Epithelial cell of prostate (primary cell): ENCODE measurements at regions not wholly inside any gene's neighbourhood (a gene's known extent, or its start where the extent isn't known, plus 50 kb on each side); places are given as distances from the start of the nearest gene placed in this dataset.

Source experiments
- DNase-seq: peaks from one replicate; pipeline ENCODE4 v3.0.0-alpha.2; 2011; ENCODE audit warnings: low read depth, low spot score
- H3K27ac ChIP-seq: fragments of 450-650 bp; 2 replicates; pipeline ENCODE4 v1.5.1; 2017; ENCODE audit warnings: mild to moderate bottlenecking

- no peak overlapping the region for H3K27ac ChIP-seq
- no peak for DNase-seq
These were observed 101.6 kb upstream of the TOP3B start for GRCh38 chr22:22084089-22084711.

- H3K27ac ChIP-seq, result no peak overlapping the region
- DNase-seq, result no peak
These were observed 100.4 kb upstream of the TOP3B start for GRCh38 chr22:22082960-22083359.

DNA sequence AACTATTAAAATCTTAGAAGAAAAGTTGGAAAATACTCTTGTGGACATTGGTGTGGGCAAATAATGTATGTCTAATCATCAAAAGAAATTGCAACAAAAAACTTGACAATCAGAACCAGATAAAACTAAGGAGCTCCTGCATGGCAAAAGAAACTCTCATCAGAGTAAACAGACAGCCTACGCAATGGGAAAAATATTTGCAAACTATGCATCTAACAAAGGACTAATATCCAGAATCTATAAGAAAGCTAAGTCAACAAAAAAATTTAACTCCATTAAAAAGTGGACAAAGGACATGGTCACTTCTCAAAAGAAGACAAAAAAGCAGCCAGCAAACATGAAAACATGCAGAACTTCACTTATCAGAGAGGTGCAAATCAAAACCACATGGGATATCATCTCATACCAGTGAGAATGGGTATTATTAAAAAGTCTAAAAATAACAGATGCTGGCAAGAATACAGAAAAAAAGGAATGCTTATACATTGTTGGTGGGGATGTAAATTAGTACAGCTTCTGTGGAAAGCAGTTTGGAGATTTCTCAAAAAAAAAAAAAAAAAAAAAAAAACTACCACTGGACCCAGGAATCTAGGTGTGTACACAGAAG lies 99.7 kb upstream of the TOP3B start:
- no peak for DNase-seq
- no peak overlapping the region for H3K27ac ChIP-seq

GRCh38 chr22:22080270-22080669 lies 97.7 kb upstream of the TOP3B start:
- H3K27ac ChIP-seq, result no peak overlapping the region
- no peak for DNase-seq

DNA sequence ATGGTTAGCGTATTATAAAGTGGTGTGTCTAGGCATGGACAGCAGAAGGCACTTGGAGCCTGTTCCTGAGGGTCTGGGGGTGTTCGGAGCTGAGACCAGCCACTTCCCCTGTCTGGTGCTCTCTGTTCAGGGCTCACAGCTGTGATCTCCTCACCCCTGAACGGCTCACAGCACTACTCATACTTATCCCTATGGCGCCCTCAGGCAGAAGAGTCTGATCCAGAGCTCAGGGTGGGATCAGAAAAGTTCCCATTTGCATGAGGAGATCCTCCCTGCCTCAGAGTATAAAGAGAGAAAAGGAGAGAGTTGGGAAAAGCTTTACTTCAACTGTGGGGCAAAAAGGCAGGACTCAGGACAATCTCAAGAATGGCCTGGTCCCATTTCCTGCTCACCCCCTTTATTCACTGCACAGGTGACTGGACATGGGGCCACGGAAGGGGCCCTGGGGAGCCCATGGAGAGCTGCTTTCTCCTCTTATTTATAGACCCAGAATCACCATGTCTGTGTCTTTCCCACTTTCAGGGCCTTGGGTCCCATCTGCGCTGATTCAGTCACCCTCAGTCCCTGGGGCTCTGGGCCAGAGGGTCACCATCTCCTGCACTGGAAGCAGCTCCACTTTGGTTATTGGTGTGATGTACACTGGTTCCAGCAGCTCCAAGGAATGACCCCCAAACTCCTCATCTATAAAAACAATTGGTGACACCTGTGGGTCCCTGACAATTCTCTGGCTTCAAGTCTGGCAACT lies 97.0 kb upstream of the TOP3B start:
- no peak overlapping the region for H3K27ac ChIP-seq
- no peak for DNase-seq

DNA sequence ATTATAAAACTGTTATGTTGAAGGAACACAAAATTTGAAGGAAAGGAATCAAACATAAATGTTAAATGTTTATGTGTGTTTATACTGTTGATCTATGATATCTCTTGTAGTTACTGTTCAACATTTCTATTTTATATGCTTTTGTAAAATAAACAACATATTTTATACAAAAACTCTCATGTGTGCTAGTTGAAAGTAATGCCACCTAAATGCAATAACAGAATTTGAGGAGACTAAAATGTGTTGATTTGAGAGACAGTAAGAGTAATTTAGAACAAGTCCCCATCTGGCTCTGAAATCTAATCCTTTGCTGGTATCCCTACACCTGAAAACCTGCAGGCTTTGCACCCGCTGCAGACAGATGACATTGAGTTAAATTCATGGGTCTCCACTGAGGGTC lies 95.7 kb upstream of the TOP3B start:
- H3K27ac ChIP-seq, result no peak overlapping the region
- no peak for DNase-seq

DNA sequence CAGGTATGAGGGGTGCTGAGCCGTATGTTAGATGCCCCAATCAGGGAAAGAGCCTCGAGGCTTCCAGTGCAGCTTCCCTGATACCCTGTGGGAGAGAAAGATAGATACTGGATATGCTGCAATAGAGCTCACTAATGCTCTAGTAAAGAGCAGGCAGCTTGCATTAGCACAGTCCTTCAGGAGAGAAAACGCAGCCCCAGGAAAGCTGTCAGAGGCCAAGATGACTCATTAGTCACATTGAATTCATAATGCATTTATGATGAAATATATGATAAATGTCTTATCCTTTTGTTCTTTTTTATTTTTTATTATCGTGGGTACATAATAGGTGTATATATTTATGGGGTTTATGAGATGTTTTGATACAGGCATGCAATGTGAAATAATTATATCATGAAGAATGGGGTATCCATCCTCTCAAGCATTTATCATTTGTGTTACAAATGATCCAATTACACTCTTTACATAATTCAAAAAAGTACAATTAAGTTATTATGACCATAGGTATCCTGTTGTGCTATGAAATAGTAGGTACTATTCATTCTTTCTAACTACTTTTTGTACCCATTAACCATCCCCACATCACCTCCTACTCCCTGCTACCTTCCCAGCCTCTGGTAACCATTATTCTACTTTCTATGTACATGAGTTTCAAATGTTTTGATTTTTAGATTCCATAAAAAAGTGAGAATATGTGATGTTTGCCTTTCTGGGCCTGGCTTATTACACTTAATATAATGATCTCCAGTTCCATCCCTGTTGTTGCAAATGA lies 94.5 kb upstream of the TOP3B start:
- peak overlapping the region; percentile 11 for H3K27ac ChIP-seq
- DNase-seq, result no peak

DNA sequence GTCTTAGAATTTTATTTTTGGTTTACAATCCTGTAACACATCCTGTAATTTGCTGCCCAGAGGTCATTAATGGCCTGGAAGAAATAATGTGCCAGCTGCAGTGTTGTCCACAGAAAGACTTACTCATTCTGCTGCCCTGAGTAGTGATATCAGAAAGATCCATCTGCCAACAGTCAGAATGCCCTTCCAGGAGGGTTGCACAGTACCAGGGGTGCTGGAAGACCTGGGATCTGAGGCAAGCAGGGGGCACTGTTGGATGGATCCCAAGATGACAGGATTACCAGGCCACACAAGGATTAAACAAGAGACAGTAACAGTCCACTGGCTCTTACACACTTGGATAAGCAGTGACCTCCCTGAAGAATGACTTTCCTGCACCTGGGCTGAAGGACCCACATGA lies 93.8 kb upstream of the TOP3B start:
- no peak for DNase-seq
- H3K27ac ChIP-seq, result peak overlapping the region; percentile 11

DNA sequence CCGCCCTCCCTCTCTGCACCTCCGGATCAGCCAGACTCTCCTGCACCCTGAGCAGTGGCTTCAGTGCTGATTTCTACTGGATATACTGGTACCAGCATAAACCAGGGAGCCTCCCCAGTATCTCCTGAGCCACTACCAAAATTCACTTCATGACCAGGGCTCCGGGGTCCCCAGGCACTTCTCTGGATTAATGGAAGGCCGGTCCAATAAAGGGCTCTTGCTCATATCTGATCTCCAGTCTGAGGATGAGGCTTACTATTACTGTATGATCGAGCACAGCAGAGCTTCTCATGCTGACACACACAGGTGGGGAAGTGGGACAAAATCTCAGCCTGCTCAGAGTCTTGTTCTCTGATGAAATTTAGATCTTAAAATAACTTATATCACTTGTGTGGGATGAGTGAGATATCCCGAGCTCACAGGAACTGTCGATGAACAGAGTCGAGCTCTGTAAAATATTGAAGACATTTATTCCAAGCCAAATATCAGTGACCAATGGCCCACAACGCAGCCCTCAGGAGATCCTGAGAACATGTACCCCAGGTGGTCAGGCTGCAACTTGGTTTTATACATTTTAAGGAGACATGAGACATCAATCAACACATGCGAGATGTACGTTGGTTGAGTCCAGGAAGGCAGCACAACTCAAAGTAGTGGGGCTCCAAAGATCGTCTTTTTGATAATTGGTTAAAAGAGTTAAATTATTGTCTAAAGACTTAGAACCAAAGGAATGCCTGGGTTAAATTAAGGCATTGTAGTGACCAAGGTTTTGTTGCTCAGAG lies 93.0 kb upstream of the TOP3B start:
- peak overlapping the region; percentile 41 for H3K27ac ChIP-seq
- no peak for DNase-seq

DNA sequence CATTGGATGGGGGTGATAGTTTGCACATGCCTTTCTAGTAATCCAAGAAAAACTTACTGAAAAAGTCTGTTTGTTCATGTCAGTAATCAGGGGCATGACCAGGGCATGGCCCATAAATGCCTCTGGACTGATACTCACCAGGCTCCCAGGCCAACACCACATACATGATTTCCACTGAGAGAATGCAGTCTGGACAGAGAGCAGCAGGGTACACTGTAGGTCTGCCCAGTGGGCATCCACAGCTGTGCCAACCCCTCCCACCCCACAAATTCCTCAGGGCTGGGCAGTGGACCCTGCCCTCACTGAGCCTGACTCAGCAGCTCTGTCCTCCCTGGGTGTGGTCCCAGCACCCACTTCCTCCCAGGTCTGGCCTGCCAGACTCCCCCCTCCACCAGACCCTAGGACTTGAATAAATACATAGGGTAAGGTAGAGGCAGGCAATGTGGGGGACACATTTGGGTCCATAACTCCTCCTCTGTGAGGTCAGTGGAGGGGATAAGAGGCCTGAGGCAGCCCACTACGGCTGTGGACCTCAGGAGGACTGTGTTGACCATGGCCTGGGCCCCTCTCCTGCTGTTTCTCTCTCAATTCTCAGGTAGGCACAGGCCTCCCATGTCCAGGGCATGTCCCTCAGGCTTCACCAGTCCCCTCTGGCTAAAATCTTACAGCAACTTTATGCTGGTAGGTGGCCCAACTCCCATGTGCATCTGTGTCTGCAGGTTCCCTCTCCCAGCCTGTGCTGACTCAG lies 92.2 kb upstream of the TOP3B start:
- H3K27ac ChIP-seq, result peak overlapping the region; percentile 41
- DNase-seq, result no peak

DNA sequence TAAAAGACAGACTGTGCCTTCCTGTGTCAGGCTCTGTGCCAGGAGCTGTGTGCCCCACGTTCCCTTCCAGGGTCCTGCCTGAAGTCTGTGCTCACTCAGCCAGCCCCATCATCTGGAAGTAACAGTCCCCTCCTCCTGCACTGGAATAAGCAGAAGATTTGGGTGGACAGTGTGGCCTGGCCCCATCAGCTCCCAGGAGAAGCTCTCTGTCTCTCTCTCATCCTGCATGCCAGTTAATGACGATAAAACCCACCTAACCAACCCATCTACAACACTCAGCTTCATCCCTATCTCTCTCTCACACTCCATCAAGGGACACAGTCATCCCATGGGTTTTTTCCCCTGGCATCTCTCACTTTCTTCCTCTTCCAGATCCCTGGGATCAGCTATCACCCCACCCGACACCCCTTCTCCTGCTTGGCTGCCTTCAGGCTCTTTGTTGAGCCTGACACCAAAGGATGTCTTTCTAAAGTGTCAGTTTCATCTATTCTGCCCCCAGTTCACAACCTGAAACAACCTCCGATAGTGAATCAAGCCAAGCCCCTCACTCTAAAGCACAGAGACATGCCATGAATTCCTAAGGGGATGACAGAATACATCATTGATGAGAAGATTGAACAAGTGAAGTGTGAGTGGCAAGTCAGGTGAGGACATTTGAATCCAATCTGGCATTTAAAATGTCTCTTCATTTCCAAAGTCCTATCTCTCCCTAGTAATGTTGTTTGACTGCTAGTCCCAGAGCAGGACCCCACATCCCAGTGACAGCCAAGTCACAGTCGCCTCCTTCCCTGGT lies 91.4 kb upstream of the TOP3B start:
- H3K27ac ChIP-seq, result peak overlapping the region; percentile 41
- DNase-seq, result no peak

GRCh38 chr22:22072169-22072836 lies 89.7 kb upstream of the TOP3B start:
- H3K27ac ChIP-seq, result no peak overlapping the region
- no peak for DNase-seq

DNA sequence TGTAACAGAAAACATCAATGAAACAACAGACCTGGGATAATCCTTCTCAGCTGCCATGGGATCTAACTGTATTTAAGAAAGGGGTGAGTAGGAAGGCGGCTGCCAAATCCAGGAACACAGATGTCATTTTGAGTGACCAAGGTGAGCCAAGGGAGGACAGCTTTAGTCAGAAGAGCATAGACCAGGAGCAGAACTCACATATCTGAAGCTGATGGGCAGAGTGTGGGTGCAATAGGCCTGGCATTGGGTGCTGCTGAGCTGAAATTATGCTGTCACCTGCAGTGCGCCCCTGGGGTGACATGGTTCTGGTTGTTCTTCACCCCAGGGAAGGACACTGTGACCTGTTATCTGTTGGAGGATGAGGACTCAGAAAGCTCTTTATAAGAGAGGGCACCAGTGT lies 88.9 kb upstream of the TOP3B start:
- no peak for DNase-seq
- peak overlapping the region; percentile 90 for H3K27ac ChIP-seq

DNA sequence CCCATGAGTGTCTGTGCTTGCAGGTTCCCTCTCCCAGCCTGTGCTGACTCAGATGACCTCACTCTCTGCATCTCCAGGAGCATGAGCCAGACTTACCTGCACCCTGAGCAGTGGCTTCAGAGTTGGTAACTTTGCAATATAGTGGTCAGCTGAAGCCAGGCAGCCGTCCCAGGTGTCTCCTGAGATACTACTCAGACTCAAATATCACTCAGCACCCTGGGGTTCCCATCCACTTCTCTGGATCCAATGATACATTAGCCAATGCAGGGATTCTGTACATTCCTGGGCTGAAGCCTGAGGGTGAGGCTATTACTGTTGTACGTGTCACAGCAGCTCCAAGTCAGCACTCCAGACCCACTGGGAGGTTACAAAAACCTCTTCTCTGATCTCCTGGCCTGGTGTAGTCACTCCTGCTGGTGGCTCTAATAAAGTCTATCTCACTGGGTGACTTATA lies 87.8 kb upstream of the TOP3B start:
- peak; percentile 83 for DNase-seq
- peak overlapping the region; percentile 90 for H3K27ac ChIP-seq

DNA sequence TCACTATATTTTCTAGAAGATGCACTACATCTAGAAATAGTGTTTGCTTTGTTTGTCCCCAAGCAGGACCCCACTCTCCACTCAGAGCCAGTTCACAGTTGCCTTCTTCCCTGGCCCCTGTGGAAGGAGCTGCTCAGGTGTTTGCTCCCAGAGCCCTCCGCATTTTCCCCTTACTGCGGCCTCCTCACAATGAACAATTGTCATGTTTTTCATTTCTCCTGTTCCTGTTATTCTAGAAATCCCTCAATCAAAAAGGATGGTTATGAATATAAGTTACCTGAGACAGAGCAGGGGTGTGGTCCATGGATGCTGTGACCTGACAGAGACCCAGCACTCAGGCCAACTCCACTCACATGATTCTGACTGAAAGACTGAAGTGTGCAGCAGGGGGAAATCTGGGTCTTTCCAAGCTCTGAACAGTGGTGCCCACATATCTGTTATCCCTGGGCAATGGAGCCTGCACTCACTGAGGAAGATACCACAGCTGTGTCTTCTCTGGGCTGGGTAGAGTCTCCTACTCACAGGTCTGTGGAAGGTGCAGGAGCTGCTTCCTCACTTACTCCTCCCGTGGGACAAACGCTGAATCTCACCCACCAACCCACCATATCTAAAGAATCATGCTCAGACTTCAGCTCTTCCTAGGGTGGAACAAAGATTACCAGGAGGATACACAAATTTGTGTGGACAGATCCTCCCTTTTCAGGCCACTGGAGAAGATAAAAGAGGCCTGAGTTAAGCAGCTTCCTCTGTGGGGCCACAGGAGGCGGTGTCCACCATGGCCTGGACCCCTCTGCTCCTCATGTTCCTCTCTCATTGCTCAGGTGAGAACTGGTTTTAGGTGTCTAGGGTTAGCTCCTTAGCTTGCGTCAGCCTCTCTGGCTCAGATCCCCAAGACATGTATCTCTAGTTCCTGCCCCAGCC lies 87.1 kb upstream of the TOP3B start:
- DNase-seq, result no peak
- peak overlapping the region; percentile 90 for H3K27ac ChIP-seq

DNA sequence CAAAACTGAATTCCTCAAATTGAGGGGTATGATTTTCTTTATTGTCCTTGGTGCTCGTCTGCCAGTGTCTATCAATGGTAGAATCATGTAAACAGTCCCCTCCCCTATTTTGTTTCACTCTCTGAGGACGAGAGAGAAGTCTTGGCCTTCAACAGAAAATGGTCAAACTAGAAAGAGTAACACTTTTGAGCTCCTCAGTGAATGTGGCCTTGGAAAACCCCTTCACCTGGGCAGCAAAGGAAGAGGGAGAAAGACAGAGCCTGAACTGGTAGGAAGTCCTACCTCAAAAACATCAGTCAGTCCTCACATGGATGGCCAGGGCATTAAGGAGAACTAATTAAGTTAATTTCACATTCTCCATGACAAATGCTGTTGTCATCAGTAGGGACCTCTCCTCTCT lies 86.1 kb upstream of the TOP3B start:
- DNase-seq, result no peak
- no peak overlapping the region for H3K27ac ChIP-seq

DNA sequence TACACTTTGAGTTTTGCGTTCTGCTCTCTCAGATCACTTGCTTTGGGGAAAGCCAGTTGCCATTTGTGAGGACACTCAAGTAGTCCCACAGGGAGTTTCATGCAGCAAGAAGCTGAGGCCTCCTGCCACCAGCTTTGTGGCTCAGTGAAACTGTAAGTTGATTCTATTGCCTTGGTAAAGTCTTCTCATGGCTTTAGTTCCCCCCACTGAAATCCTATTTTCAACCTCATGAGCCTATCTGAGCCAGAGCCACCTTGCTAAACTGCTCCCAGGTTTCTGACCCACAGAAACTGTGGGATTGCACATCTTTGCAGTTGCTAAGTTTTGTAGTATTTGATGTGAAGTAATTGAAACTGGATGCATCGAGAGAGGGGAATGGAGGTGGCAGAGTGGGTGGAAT lies 85.4 kb upstream of the TOP3B start:
- no peak overlapping the region for H3K27ac ChIP-seq
- no peak for DNase-seq
